ENCODE measurements at regions not wholly inside any gene's neighbourhood (a gene's known extent, or its start where the extent isn't known, plus 50 kb on each side); places are given as distances from the start of the nearest gene placed in this dataset.

- DNase-seq (ENCODE audit: insufficient read length, low spot score, missing footprints) = no peak
- Histone ChIP-seq H3K4me3 (ENCODE audit: insufficient read depth, low read length) (no peak overlapping the region), H3K4me2 (ENCODE audit: insufficient read depth, low read length) (no peak overlapping the region), H3K9me3 (ENCODE audit: low read depth, low read length) (no peaks in the 10 kb centered on the region), H3K79me2 (ENCODE audit: insufficient read depth, low read length) (no peaks in the 10 kb centered on the region), H3K27me3 (ENCODE audit: insufficient read depth, low read length) (no peaks in the 10 kb centered on the region), H4K20me1 (ENCODE audit: insufficient read depth, low read length) (no peaks in the 10 kb centered on the region), H3K27ac (ENCODE audit: low read depth, low read length) (no peak overlapping the region), H2AFZ (ENCODE audit: low read length) (no peak overlapping the region), H3K36me3 (ENCODE audit: insufficient read depth, low read length) (no peaks in the 10 kb centered on the region), H3K4me1 (ENCODE audit: insufficient read depth, low read length) (no peaks in the 10 kb centered on the region)
- TF ChIP-seq, protein P1, sequence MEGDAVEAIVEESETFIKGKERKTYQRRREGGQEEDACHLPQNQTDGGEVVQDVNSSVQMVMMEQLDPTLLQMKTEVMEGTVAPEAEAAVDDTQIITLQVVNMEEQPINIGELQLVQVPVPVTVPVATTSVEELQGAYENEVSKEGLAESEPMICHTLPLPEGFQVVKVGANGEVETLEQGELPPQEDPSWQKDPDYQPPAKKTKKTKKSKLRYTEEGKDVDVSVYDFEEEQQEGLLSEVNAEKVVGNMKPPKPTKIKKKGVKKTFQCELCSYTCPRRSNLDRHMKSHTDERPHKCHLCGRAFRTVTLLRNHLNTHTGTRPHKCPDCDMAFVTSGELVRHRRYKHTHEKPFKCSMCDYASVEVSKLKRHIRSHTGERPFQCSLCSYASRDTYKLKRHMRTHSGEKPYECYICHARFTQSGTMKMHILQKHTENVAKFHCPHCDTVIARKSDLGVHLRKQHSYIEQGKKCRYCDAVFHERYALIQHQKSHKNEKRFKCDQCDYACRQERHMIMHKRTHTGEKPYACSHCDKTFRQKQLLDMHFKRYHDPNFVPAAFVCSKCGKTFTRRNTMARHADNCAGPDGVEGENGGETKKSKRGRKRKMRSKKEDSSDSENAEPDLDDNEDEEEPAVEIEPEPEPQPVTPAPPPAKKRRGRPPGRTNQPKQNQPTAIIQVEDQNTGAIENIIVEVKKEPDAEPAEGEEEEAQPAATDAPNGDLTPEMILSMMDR (IDR thresholded peaks at IDR 0.05; ENCODE audit: extremely low read depth, low read depth, low read length) = no peak
Observed at GRCh38 chr2:194915485-194915884, 741.5 kb upstream of the SLC39A10 start.

DNA sequence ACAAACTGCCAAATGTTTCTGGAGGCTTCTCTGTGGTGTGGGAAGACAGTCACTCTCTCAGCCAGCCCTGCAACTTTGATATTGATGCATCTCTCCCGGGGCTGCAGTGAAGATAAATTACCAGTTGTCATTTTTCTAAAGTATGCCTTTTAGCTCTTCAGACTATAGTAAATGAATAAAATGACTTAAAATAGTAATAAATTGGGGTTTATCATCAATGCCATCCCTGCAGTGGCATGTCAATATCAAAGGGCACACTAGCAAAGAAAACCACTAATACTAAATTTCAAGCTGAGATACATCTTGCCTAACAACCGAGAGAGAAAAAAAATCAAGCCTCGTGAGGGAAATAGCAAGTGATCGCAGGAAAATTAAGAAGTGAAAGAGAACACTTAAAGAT is 749.5 kb upstream of the SLC39A10 start:
- H3K4me2 ChIP-seq (ENCODE audit: insufficient read depth, low read length) = no peak overlapping the region
- no peaks in the 10 kb centered on the region for H3K27me3 ChIP-seq (ENCODE audit: insufficient read depth, low read length)
- no peak overlapping the region for H3K4me3 ChIP-seq (ENCODE audit: insufficient read depth, low read length)
- no peaks in the 10 kb centered on the region for H3K4me1 ChIP-seq (ENCODE audit: insufficient read depth, low read length)
- H3K79me2 ChIP-seq (ENCODE audit: insufficient read depth, low read length) = no peaks in the 10 kb centered on the region
- DNase-seq (ENCODE audit: insufficient read length, low spot score, missing footprints) = no peak
- H3K27ac ChIP-seq (ENCODE audit: low read depth, low read length) = no peak overlapping the region
- H2AFZ ChIP-seq (ENCODE audit: low read length) = no peak overlapping the region
- H3K9me3 ChIP-seq (ENCODE audit: low read depth, low read length) = no peaks in the 10 kb centered on the region
- TF ChIP-seq, protein P1 (IDR thresholded peaks at IDR 0.05; ENCODE audit: extremely low read depth, low read depth, low read length) = no peak
- no peaks in the 10 kb centered on the region for H4K20me1 ChIP-seq (ENCODE audit: insufficient read depth, low read length)
- H3K36me3 ChIP-seq (ENCODE audit: insufficient read depth, low read length) = no peaks in the 10 kb centered on the region

- Histone ChIP-seq H3K36me3 (ENCODE audit: insufficient read depth, low read length) (no peaks in the 10 kb centered on the region), H4K20me1 (ENCODE audit: insufficient read depth, low read length) (no peaks in the 10 kb centered on the region), H2AFZ (ENCODE audit: low read length) (no peak overlapping the region), H3K79me2 (ENCODE audit: insufficient read depth, low read length) (no peaks in the 10 kb centered on the region), H3K4me3 (ENCODE audit: insufficient read depth, low read length) (no peak overlapping the region), H3K9me3 (ENCODE audit: low read depth, low read length) (no peaks in the 10 kb centered on the region), H3K4me1 (ENCODE audit: insufficient read depth, low read length) (no peaks in the 10 kb centered on the region), H3K4me2 (ENCODE audit: insufficient read depth, low read length) (no peak overlapping the region), H3K27ac (ENCODE audit: low read depth, low read length) (no peak overlapping the region), H3K27me3 (ENCODE audit: insufficient read depth, low read length) (no peaks in the 10 kb centered on the region)
- DNase-seq (ENCODE audit: insufficient read length, low spot score, missing footprints) = no peak
- TF ChIP-seq, protein P1 (IDR thresholded peaks at IDR 0.05; ENCODE audit: extremely low read depth, low read depth, low read length) = no peak
Observed at GRCh38 chr2:194896871-194897270, 760.2 kb upstream of the SLC39A10 start.

- Histone ChIP-seq H3K79me2 (ENCODE audit: insufficient read depth, low read length) (no peaks in the 10 kb centered on the region), H3K27me3 (ENCODE audit: insufficient read depth, low read length) (no peaks in the 10 kb centered on the region), H4K20me1 (ENCODE audit: insufficient read depth, low read length) (no peaks in the 10 kb centered on the region), H3K9me3 (ENCODE audit: low read depth, low read length) (no peaks in the 10 kb centered on the region), H3K4me1 (ENCODE audit: insufficient read depth, low read length) (no peaks in the 10 kb centered on the region), H3K27ac (ENCODE audit: low read depth, low read length) (no peak overlapping the region), H3K36me3 (ENCODE audit: insufficient read depth, low read length) (no peaks in the 10 kb centered on the region), H3K4me2 (ENCODE audit: insufficient read depth, low read length) (no peak overlapping the region), H3K4me3 (ENCODE audit: insufficient read depth, low read length) (no peak overlapping the region), H2AFZ (ENCODE audit: low read length) (no peak overlapping the region)
- DNase-seq (ENCODE audit: insufficient read length, low spot score, missing footprints) = no peak
- TF ChIP-seq, protein P1 (IDR thresholded peaks at IDR 0.05; ENCODE audit: extremely low read depth, low read depth, low read length) = no peak
Observed at GRCh38 chr2:194883711-194884110, 773.3 kb upstream of the SLC39A10 start.

Measured in osteoblast (primary cell).